NOMO-1 (cell line): ENCODE measurements at regions not wholly inside any gene's neighbourhood (a gene's known extent, or its start where the extent isn't known, plus 50 kb on each side); places are given as distances from the start of the nearest gene placed in this dataset.

Source experiments
- DNase-seq, 2 experiments: peaks; one replicate each; lab custom pipeline; 2025; ENCODE audit not compliant: unreplicated experiment in 2 of 2; lab: John Stamatoyannopoulos, UW

GRCh38 chr11:91880660-91881059, 344.0 kb upstream of the FAT3 start:
- DNase-seq = no peak

GRCh38 chr11:91876746-91877145, 347.9 kb upstream of the FAT3 start:
- DNase-seq = no peak

GRCh38 chr11:91872243-91872642, 352.4 kb upstream of the FAT3 start:
- DNase-seq = no peak

GRCh38 chr11:91871791-91872190, 352.8 kb upstream of the FAT3 start:
- DNase-seq = no peak

GRCh38 chr11:91871048-91871447, 353.6 kb upstream of the FAT3 start:
- DNase-seq = no peak

GRCh38 chr11:91869686-91870085, 354.9 kb upstream of the FAT3 start:
- no peak for DNase-seq

- no peak for DNase-seq
Observed at GRCh38 chr11:91866642-91867041, 358.0 kb upstream of the FAT3 start.

- DNase-seq = no peak
Observed at GRCh38 chr11:91860661-91861060, 364.0 kb upstream of the FAT3 start.

GRCh38 chr11:91859666-91860065, 365.0 kb upstream of the FAT3 start:
- DNase-seq = no peak

GRCh38 chr11:91857179-91857578, 367.4 kb upstream of the FAT3 start:
- DNase-seq = no peak

- no peak for DNase-seq
Observed at GRCh38 chr11:91854780-91855179, 369.8 kb upstream of the FAT3 start.

- no peak for DNase-seq
Observed at GRCh38 chr11:91854171-91854570, 370.4 kb upstream of the FAT3 start.

GRCh38 chr11:91851908-91852307, 372.7 kb upstream of the FAT3 start:
- DNase-seq = no peak

- no peak for DNase-seq
Observed at GRCh38 chr11:91850533-91851275, 373.9 kb upstream of the FAT3 start.

- no peak for DNase-seq
Observed at GRCh38 chr11:91850021-91850420, 374.6 kb upstream of the FAT3 start.

GRCh38 chr11:91846649-91847048, 378.0 kb upstream of the FAT3 start:
- no peak for DNase-seq

- DNase-seq = no peak
Observed at GRCh38 chr11:91846002-91846401, 378.6 kb upstream of the FAT3 start.

- DNase-seq = no peak
Observed at GRCh38 chr11:91840640-91841240, 383.9 kb upstream of the FAT3 start.

- DNase-seq = no peak
Observed at GRCh38 chr11:91837411-91838330, 386.9 kb upstream of the FAT3 start.

- DNase-seq = no peak
Observed at GRCh38 chr11:91835051-91835560, 389.5 kb upstream of the FAT3 start.

GRCh38 chr11:91828901-91829300, 395.7 kb upstream of the FAT3 start:
- no peak for DNase-seq
